Stimulated activated CD4-positive, alpha-beta T cell treated with anti-CD3 and anti-CD28 coated beads, Interleukin-4, amount 100 ng/mL, for 48 hours (primary cell): ENCODE measurements at regions not wholly inside any gene's neighbourhood (a gene's known extent, or its start where the extent isn't known, plus 50 kb on each side); places are given as distances from the start of the nearest gene placed in this dataset.

Source experiments
- DNase-seq, 2 donors: peaks; one replicate each; pipeline ENCODE4 v3.0.0-alpha.2; 2020; ENCODE audit warnings: low read depth in 2 of 2

DNA sequence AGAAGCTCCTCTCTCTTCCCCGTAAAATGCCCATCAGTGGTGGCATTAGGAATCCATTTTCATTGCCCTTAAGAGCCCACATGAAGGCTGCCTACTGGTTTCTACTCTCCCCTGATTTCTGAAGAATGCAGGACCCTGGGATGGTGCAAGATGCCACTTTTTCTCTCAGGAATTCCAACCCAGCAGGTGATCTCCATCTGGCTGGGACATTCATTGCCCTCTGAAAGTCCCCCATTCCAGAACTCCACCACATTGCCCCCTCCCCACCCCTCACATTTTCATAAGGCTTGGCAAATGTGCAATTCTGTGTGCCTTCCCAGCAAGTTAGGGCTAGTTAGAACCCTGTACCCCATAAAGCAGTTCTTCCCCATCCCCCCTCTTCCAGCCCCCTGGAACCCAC is 88.0 kb downstream of the BANF2 start:
- no peak for DNase-seq

GRCh38 chr20:17786221-17786718 is 86.5 kb downstream of the BANF2 start:
- DNase-seq = no peak
